CD4-positive, alpha-beta T cell treated with Interferon alpha-2 for 1 hour (primary cell): ENCODE measurements at regions not wholly inside any gene's neighbourhood (a gene's known extent, or its start where the extent isn't known, plus 50 kb on each side); places are given as distances from the start of the nearest gene placed in this dataset.

Experiments
- DNase-seq, 2 donors: peaks; one replicate each; pipeline ENCODE4 v3.0.0-alpha.2; 2020 to 2022

GRCh38 chr10:43965033-43965917, 316.6 kb upstream of the ZNF32 start:
- no peak for DNase-seq

- DNase-seq = no peak
These were observed 315.8 kb upstream of the ZNF32 start for GRCh38 chr10:43964486-43964885.

- DNase-seq = no peak
These were observed 315.2 kb upstream of the ZNF32 start for GRCh38 chr10:43963793-43964425.

GRCh38 chr10:43963379-43963778, 314.7 kb upstream of the ZNF32 start:
- no peak for DNase-seq

- no peak for DNase-seq
These were observed 313.9 kb upstream of the ZNF32 start for GRCh38 chr10:43962346-43963191.

GRCh38 chr10:43961523-43962345, 313.1 kb upstream of the ZNF32 start:
- DNase-seq = no peak

- DNase-seq = no peak
These were observed 312.3 kb upstream of the ZNF32 start for GRCh38 chr10:43960981-43961380.

- DNase-seq = no peak
These were observed 311.8 kb upstream of the ZNF32 start for GRCh38 chr10:43960477-43960876.

GRCh38 chr10:43960135-43960415, 311.4 kb upstream of the ZNF32 start:
- DNase-seq = no peak

- no peak for DNase-seq
These were observed 310.9 kb upstream of the ZNF32 start for GRCh38 chr10:43959364-43960134.

GRCh38 chr10:43958964-43959363, 310.3 kb upstream of the ZNF32 start:
- DNase-seq = no peak

- no peak for DNase-seq
These were observed 309.4 kb upstream of the ZNF32 start for GRCh38 chr10:43958071-43958432.

- no peak for DNase-seq
These were observed 308.8 kb upstream of the ZNF32 start for GRCh38 chr10:43957267-43958070.

- DNase-seq = no peak
These were observed 307.3 kb upstream of the ZNF32 start for GRCh38 chr10:43955978-43956377.

GRCh38 chr10:43955002-43955596, 306.4 kb upstream of the ZNF32 start:
- DNase-seq = no peak

- no peak for DNase-seq
These were observed 305.0 kb upstream of the ZNF32 start for GRCh38 chr10:43953672-43954071.

GRCh38 chr10:43952760-43953159, 304.1 kb upstream of the ZNF32 start:
- DNase-seq = no peak

- no peak for DNase-seq
These were observed 300.7 kb upstream of the ZNF32 start for GRCh38 chr10:43949351-43949750.

GRCh38 chr10:43946445-43946844, 297.8 kb upstream of the ZNF32 start:
- no peak for DNase-seq

GRCh38 chr10:43945908-43946307, 297.2 kb upstream of the ZNF32 start:
- DNase-seq = no peak
